ENCODE measurements at regions not wholly inside any gene's neighbourhood (a gene's known extent, or its start where the extent isn't known, plus 50 kb on each side); places are given as distances from the start of the nearest gene placed in this dataset.

DNA sequence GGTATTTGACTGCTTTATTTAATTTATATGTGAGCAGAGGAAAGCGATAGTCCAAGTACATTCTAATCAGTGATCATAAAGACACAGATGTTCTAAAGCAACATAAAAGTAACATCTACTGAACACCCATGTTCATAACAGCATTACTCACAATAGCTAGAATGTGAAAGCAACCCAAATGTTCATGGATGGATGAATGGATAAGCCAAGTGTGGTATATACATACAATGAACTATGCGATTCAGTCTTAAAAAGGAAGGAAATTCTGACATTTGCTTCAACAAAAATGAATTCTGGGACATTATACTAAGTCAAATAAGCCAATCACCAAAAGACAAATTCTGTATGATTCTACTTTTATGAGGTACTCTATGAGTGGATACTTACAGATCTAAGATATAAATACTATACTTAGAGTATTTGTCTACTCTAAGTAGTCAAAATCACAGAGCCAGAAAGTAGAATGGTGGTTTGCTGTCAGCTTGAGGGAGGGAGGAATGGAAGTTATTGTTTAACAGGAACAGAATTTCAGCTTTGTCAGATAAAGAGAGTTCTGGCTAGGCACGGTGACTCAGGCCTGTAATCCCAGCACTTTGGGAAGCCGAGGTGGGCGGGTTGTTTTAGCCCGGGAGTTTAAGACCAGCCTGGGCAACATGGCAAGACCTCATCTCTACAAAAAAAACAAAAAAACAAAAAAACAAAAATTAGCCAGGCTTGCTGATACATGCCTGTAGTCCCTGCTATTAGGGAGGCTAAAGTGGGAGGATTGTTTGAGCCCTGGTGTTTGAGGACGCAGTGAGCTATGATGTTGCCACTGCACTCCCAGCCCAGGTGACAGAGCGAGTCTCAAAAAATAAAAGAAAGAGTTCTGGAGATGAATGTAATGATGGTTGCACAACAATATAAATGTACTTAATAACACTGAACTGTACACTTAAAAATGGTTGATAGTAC lies 79.7 kb upstream of the ARHGAP29 start:
- TF ChIP-seq, protein P1, sequence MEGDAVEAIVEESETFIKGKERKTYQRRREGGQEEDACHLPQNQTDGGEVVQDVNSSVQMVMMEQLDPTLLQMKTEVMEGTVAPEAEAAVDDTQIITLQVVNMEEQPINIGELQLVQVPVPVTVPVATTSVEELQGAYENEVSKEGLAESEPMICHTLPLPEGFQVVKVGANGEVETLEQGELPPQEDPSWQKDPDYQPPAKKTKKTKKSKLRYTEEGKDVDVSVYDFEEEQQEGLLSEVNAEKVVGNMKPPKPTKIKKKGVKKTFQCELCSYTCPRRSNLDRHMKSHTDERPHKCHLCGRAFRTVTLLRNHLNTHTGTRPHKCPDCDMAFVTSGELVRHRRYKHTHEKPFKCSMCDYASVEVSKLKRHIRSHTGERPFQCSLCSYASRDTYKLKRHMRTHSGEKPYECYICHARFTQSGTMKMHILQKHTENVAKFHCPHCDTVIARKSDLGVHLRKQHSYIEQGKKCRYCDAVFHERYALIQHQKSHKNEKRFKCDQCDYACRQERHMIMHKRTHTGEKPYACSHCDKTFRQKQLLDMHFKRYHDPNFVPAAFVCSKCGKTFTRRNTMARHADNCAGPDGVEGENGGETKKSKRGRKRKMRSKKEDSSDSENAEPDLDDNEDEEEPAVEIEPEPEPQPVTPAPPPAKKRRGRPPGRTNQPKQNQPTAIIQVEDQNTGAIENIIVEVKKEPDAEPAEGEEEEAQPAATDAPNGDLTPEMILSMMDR (IDR thresholded peaks at IDR 0.05; ENCODE audit: insufficient read depth, low read length): no peak
- TF ChIP-seq, protein P2, sequence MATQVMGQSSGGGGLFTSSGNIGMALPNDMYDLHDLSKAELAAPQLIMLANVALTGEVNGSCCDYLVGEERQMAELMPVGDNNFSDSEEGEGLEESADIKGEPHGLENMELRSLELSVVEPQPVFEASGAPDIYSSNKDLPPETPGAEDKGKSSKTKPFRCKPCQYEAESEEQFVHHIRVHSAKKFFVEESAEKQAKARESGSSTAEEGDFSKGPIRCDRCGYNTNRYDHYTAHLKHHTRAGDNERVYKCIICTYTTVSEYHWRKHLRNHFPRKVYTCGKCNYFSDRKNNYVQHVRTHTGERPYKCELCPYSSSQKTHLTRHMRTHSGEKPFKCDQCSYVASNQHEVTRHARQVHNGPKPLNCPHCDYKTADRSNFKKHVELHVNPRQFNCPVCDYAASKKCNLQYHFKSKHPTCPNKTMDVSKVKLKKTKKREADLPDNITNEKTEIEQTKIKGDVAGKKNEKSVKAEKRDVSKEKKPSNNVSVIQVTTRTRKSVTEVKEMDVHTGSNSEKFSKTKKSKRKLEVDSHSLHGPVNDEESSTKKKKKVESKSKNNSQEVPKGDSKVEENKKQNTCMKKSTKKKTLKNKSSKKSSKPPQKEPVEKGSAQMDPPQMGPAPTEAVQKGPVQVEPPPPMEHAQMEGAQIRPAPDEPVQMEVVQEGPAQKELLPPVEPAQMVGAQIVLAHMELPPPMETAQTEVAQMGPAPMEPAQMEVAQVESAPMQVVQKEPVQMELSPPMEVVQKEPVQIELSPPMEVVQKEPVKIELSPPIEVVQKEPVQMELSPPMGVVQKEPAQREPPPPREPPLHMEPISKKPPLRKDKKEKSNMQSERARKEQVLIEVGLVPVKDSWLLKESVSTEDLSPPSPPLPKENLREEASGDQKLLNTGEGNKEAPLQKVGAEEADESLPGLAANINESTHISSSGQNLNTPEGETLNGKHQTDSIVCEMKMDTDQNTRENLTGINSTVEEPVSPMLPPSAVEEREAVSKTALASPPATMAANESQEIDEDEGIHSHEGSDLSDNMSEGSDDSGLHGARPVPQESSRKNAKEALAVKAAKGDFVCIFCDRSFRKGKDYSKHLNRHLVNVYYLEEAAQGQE (IDR thresholded peaks at IDR 0.05; ENCODE audit: insufficient replicate concordance, low read depth): no peak
- TF ChIP-seq POLR2AphosphoS5 (IDR thresholded peaks at IDR 0.05; ENCODE audit: low read depth) (no peak), GABPA (IDR thresholded peaks at IDR 0.05; ENCODE audit: low read depth) (no peak)

Measured in HL-60 (cell line).